ENCODE measurements at regions not wholly inside any gene's neighbourhood (a gene's known extent, or its start where the extent isn't known, plus 50 kb on each side); places are given as distances from the start of the nearest gene placed in this dataset.

- no peak for TF ChIP-seq CTCF (conservative IDR thresholded peaks at IDR 0.05; ENCODE audit: low read length)
- no peak overlapping the region for H3K4me3 ChIP-seq (ENCODE audit: low read length)
- DNase-seq (ENCODE audit: low read depth), result no peak
These were observed 293.8 kb upstream of the RGS17 start for GRCh38 chr6:153424719-153425400.

- H3K4me3 ChIP-seq (ENCODE audit: low read length), result no peak overlapping the region
- no peak for DNase-seq (ENCODE audit: low read depth)
- no peak for TF ChIP-seq CTCF (conservative IDR thresholded peaks at IDR 0.05; ENCODE audit: low read length)
These were observed 281.4 kb upstream of the RGS17 start for GRCh38 chr6:153412519-153412918.

GRCh38 chr6:153411070-153411648 is 280.1 kb upstream of the RGS17 start:
- no peak overlapping the region for H3K4me3 ChIP-seq (ENCODE audit: low read length)
- TF ChIP-seq CTCF (conservative IDR thresholded peaks at IDR 0.05; ENCODE audit: low read length), result no peak

GRCh38 chr6:153405931-153406330 is 274.8 kb upstream of the RGS17 start:
- no peak for DNase-seq (ENCODE audit: low read depth)
- no peak for TF ChIP-seq CTCF (conservative IDR thresholded peaks at IDR 0.05; ENCODE audit: low read length)
- H3K4me3 ChIP-seq (ENCODE audit: low read length), result no peak overlapping the region

More at GRCh38 chr6:153411070-153411648, 280.1 kb upstream of the RGS17 start:
- DNase-seq (ENCODE audit: low read depth), result no peak

- H3K4me3 ChIP-seq (ENCODE audit: low read length), result no peak overlapping the region
- TF ChIP-seq CTCF (conservative IDR thresholded peaks at IDR 0.05; ENCODE audit: low read length), result no peak
- DNase-seq (ENCODE audit: low read depth), result no peak
These were observed 270.7 kb upstream of the RGS17 start for GRCh38 chr6:153401751-153402150.

GRCh38 chr6:153392156-153392555 is 261.1 kb upstream of the RGS17 start:
- no peak overlapping the region for H3K4me3 ChIP-seq (ENCODE audit: low read length)
- no peak for DNase-seq (ENCODE audit: low read depth)
- TF ChIP-seq CTCF (conservative IDR thresholded peaks at IDR 0.05; ENCODE audit: low read length), result no peak

- no peak for DNase-seq (ENCODE audit: low read depth)
- H3K4me3 ChIP-seq (ENCODE audit: low read length), result no peak overlapping the region
- TF ChIP-seq CTCF (conservative IDR thresholded peaks at IDR 0.05; ENCODE audit: low read length), result no peak
These were observed 242.8 kb upstream of the RGS17 start for GRCh38 chr6:153373869-153374268.

Measured in AG10803 (cell line).